Body of pancreas (tissue), 4 donors: ENCODE measurements at regions not wholly inside any gene's neighbourhood (a gene's known extent, or its start where the extent isn't known, plus 50 kb on each side); places are given as distances from the start of the nearest gene placed in this dataset.

Experiments
- ATAC-seq: fragments of 150-250 bp; one replicate; pipeline ENCODE4 v1.9.1; 2016
- DNase-seq, 4 donors: peaks; one replicate each; pipeline ENCODE4 v3.0.0-alpha.2; 2019
- H3K27ac ChIP-seq, 4 donors: fragments of 200-600 bp; sonication (generic); 1 replicate in 3 of 4; 2 replicates in 1 of 4; pipeline versions ENCODE4 v1.5.1 to v1.6.1; 2016 to 2019; ENCODE audit warnings: mild to moderate bottlenecking in 1 of 4, mixed read lengths in 1 of 4, moderate library complexity in 1 of 4
- H3K27me3 ChIP-seq, 2 donors: fragments of 200-600 bp; sonication (generic); one replicate each; pipeline ENCODE4 v1.6.0; 2016; ENCODE audit warnings: mild to moderate bottlenecking in 1 of 2
- H3K36me3 ChIP-seq, 2 donors: fragments of 200-600 bp; sonication (generic); replicated peaks in 1 of 2; 2 replicates each; pipeline ENCODE4 v1.5.1; 2016; ENCODE audit warnings: low read depth in 2 of 2; ENCODE audit not compliant: insufficient read depth in 1 of 2
- H3K4me1 ChIP-seq: fragments of 200-600 bp; sonication (generic); one replicate; pipeline ENCODE4 v1.6.0; 2016
- H3K4me3 ChIP-seq, 2 donors: fragments of 200-600 bp; sonication (generic); 1 replicate in 1 of 2; 2 replicates in 1 of 2; pipeline ENCODE4 v1.5.1; 2016 to 2019
- H3K9me3 ChIP-seq, 3 donors: fragments of 200-600 bp; sonication (generic); 1 replicate in 2 of 3; 2 replicates in 1 of 3; pipeline ENCODE4 v1.5.1; 2016
- CTCF ChIP-seq, 7 experiments: fragments of 450-650 bp in 4 of 7; fragments of 200-600 bp in 3 of 7; sonication (generic) in 3 of 7; IDR thresholded peaks; one replicate each; pipeline ENCODE4 v1.5.1; 2016 to 2019; ENCODE audit warnings: antibody characterized with exemption in 7 of 7
- POLR2A ChIP-seq, 3 donors: fragments of 450-650 bp; IDR thresholded peaks; one replicate each; pipeline ENCODE4 v1.6.1; 2016; ENCODE audit warnings: antibody characterized with exemption in 3 of 3, mild to moderate bottlenecking in 2 of 3
- WGBS, 2 donors: methylation state at CpG; one replicate each; pipeline ENCODE4 v1.1.5; 2017; 5-methylcytosine and 5-hydroxymethylcytosine counted together
- intact Hi-C: fragments of 100-400 bp; cut with DNase I; formaldehyde crosslinking; loops from one replicate; pipeline ENCODE4 v1.15.1; 2023

- H3K4me1 ChIP-seq: no peaks in the 10 kb centered on the region
- H3K27ac ChIP-seq: no peak overlapping the region
- H3K36me3 ChIP-seq: no peaks in the 10 kb centered on the region
- no peak overlapping the region for H3K4me3 ChIP-seq
- DNase-seq (no peak), ATAC-seq (no peak)
- intact Hi-C loops: no loop called here
- no peaks in the 10 kb centered on the region for H3K27me3 ChIP-seq
- H3K9me3 ChIP-seq: no peaks in the 10 kb centered on the region
- WGBS, 2 donors: 0% methylated on average over 1 of the region's 1 CpG
- TF ChIP-seq CTCF (IDR thresholded peaks at IDR 0.05): no peak
- TF ChIP-seq POLR2A (IDR thresholded peaks at IDR 0.05): no peak
Observed at GRCh38 chr1:82646888-82647287, 846.2 kb downstream of the ADGRL2 start.

- no peaks in the 10 kb centered on the region for H3K27me3 ChIP-seq
- H3K4me1 ChIP-seq: no peaks in the 10 kb centered on the region
- no peak overlapping the region for H3K4me3 ChIP-seq
- DNase-seq: no peak
- no peak overlapping the region for H3K27ac ChIP-seq
- intact Hi-C loops: no loop called here
- TF ChIP-seq CTCF (IDR thresholded peaks at IDR 0.05) (no peak), POLR2A (IDR thresholded peaks at IDR 0.05) (no peak)
- ATAC-seq: no peak
- no peaks in the 10 kb centered on the region for H3K9me3 ChIP-seq
- H3K36me3 ChIP-seq: no peaks in the 10 kb centered on the region
Observed at GRCh38 chr1:82646336-82646735, 845.6 kb downstream of the ADGRL2 start.

GRCh38 chr1:82644186-82644915 is 843.6 kb downstream of the ADGRL2 start:
- H3K27ac ChIP-seq: no peak overlapping the region
- DNase-seq (no peak), ATAC-seq (no peak)
- WGBS, 2 donors: 68 to 73% methylated on average over 5 of the region's 5 CpGs
- TF ChIP-seq POLR2A (IDR thresholded peaks at IDR 0.05) (no peak), CTCF (IDR thresholded peaks at IDR 0.05) (no peak)
- intact Hi-C loops: no loop called here
- H3K4me1 ChIP-seq: no peaks in the 10 kb centered on the region
- no peaks in the 10 kb centered on the region for H3K9me3 ChIP-seq
- H3K27me3 ChIP-seq: no peaks in the 10 kb centered on the region
- H3K4me3 ChIP-seq: no peak overlapping the region
- H3K36me3 ChIP-seq: no peaks in the 10 kb centered on the region

- Histone ChIP-seq H3K27me3 (no peaks in the 10 kb centered on the region), H3K27ac (no peak overlapping the region), H3K4me1 (no peaks in the 10 kb centered on the region), H3K4me3 (no peak overlapping the region), H3K9me3 (no peaks in the 10 kb centered on the region), H3K36me3 (no peaks in the 10 kb centered on the region)
- 72 to 76% methylated on average over 1 of the region's 1 CpG for WGBS, 2 donors
- intact Hi-C loops: no loop called here
- ATAC-seq (no peak), DNase-seq (no peak)
- TF ChIP-seq POLR2A (IDR thresholded peaks at IDR 0.05) (no peak), CTCF (IDR thresholded peaks at IDR 0.05) (no peak)
Observed at GRCh38 chr1:82640352-82640751, 839.6 kb downstream of the ADGRL2 start.

- TF ChIP-seq POLR2A (IDR thresholded peaks at IDR 0.05) (no peak), CTCF (IDR thresholded peaks at IDR 0.05) (no peak)
- Histone ChIP-seq H3K4me3 (no peak overlapping the region), H3K9me3 (no peaks in the 10 kb centered on the region), H3K4me1 (no peaks in the 10 kb centered on the region), H3K27me3 (no peaks in the 10 kb centered on the region), H3K27ac (no peak overlapping the region), H3K36me3 (no peaks in the 10 kb centered on the region)
- no peak for DNase-seq
- no peak for ATAC-seq
- intact Hi-C loops: no loop called here
- 18 to 36% methylated on average over 1 of the region's 1 CpG for WGBS, 2 donors
Observed at GRCh38 chr1:82634266-82634665, 833.5 kb downstream of the ADGRL2 start.
